OCI-LY3 (cell line): ENCODE measurements at regions not wholly inside any gene's neighbourhood (a gene's known extent, or its start where the extent isn't known, plus 50 kb on each side); places are given as distances from the start of the nearest gene placed in this dataset.

Experiments
- H2AFZ ChIP-seq: fragments of 200-600, 300-600 bp; shearing (Covaris generic); 2 replicates; pipeline ENCODE4 v1.6.0; 2014; ENCODE audit warnings: antibody characterized with exemption, low read depth, low read length
- H3K27ac ChIP-seq: fragments of 200-600, 300-600 bp; sonication (generic); 2 replicates; pipeline ENCODE4 v1.5.1; 2014; ENCODE audit warnings: mild to moderate bottlenecking, low read length, moderate library complexity, mixed read lengths
- H3K27me3 ChIP-seq: fragments of 200-600, 300-600 bp; sonication (generic); 2 replicates; pipeline ENCODE4 v1.6.1; 2014; ENCODE audit warnings: low read depth, low read length, mixed read lengths
- H3K36me3 ChIP-seq: fragments of 200-600, 300-600 bp; sonication (generic); replicated peaks from 2 replicates; pipeline ENCODE3; 2014; ENCODE audit warnings: low read depth, low read length, mixed read lengths
- H3K4me1 ChIP-seq: fragments of 300-600, 200-600 bp; sonication (generic); 2 replicates; pipeline ENCODE4 v1.6.1; 2014; ENCODE audit warnings: low read length, mixed read lengths
- H3K4me2 ChIP-seq: fragments of 200-600, 300-600 bp; sonication (generic); 2 replicates; pipeline ENCODE4 v1.6.1; 2014; ENCODE audit warnings: low read length, mixed read lengths
- H3K4me3 ChIP-seq: fragments of 300-600, 200-600 bp; sonication (generic); 2 replicates; pipeline ENCODE4 v1.5.1; 2014; ENCODE audit warnings: antibody characterized with exemption, mild to moderate bottlenecking, low read length, moderate library complexity
- H3K79me2 ChIP-seq: fragments of 300-600, 200-600 bp; shearing (Covaris generic); 2 replicates; pipeline ENCODE4 v1.6.1; 2014; ENCODE audit warnings: mild to moderate bottlenecking, low read length, mixed read lengths
- H3K9ac ChIP-seq: fragments of 300-600, 200-600 bp; shearing (Covaris generic); 2 replicates; pipeline ENCODE4 v1.6.0; 2014; ENCODE audit warnings: mild to moderate bottlenecking, low read length, moderate library complexity
- H3K9me3 ChIP-seq: fragments of 200-600, 300-600 bp; shearing (Covaris generic); 2 replicates; pipeline ENCODE4 v1.6.1; 2014; ENCODE audit warnings: low read length, mixed read lengths; ENCODE audit not compliant: insufficient read depth
- H4K20me1 ChIP-seq: fragments of 200-600, 300-600 bp; sonication (generic); 2 replicates; pipeline ENCODE4 v1.6.1; 2016; ENCODE audit warnings: low read length, mixed read lengths; ENCODE audit not compliant: insufficient read depth
- EZH2phosphoT487 ChIP-seq: fragments of 200-600 bp; shearing (Covaris generic); IDR thresholded peaks from 2 replicates; pipeline ENCODE4 v1.6.1; 2018; ENCODE audit warnings: antibody characterized with exemption, mixed run types, low read depth
- TF ChIP-seq, protein P1 (sequence below): fragments of 200-600, 300-600 bp; sonication (generic); IDR thresholded peaks from 2 replicates; pipeline ENCODE4 v1.5.1; 2014; ENCODE audit warnings: antibody characterized with exemption, low read length, low read depth

GRCh38 chr6:56311533-56312448, 64.4 kb upstream of the COL21A1 start:
- H3K4me3 ChIP-seq: no peak overlapping the region
- no peaks in the 10 kb centered on the region for H3K36me3 ChIP-seq
- TF ChIP-seq, protein P1, sequence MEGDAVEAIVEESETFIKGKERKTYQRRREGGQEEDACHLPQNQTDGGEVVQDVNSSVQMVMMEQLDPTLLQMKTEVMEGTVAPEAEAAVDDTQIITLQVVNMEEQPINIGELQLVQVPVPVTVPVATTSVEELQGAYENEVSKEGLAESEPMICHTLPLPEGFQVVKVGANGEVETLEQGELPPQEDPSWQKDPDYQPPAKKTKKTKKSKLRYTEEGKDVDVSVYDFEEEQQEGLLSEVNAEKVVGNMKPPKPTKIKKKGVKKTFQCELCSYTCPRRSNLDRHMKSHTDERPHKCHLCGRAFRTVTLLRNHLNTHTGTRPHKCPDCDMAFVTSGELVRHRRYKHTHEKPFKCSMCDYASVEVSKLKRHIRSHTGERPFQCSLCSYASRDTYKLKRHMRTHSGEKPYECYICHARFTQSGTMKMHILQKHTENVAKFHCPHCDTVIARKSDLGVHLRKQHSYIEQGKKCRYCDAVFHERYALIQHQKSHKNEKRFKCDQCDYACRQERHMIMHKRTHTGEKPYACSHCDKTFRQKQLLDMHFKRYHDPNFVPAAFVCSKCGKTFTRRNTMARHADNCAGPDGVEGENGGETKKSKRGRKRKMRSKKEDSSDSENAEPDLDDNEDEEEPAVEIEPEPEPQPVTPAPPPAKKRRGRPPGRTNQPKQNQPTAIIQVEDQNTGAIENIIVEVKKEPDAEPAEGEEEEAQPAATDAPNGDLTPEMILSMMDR: no peak
- TF ChIP-seq EZH2phosphoT487: no peak
- H3K79me2 ChIP-seq: no peaks in the 10 kb centered on the region
- no peak overlapping the region for H3K9ac ChIP-seq
- no peaks in the 10 kb centered on the region for H3K27me3 ChIP-seq
- H2AFZ ChIP-seq: no peak overlapping the region
- no peak overlapping the region for H3K27ac ChIP-seq
- H3K4me1 ChIP-seq: peaks cover 4% of the 10 kb centered on the region; the same call in 1 of the 2 replicates
- H3K9me3 ChIP-seq: no peaks in the 10 kb centered on the region
- H3K4me2 ChIP-seq: no peak overlapping the region
- H4K20me1 ChIP-seq: no peaks in the 10 kb centered on the region

DNA sequence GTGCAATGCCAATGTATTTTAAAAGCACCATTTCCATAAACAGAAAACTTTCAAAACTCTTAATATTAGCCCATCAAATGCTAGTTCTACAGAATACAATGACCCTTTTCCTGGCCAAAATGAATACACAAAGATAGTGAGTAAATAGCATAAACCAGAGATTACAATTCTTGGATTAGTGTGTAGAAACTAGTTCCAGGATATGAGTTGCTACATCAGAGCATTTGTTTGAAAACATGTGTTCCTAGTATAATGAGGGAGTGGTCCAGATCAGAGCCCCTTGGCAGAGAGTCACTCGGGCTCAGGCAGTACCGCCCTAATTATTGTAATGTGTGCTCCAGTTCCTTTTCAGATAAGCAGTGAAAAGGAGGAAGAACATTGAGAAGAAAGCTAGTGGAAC, 63.7 kb upstream of the COL21A1 start:
- no peak overlapping the region for H3K4me2 ChIP-seq
- no peaks in the 10 kb centered on the region for H3K36me3 ChIP-seq
- H3K27me3 ChIP-seq: no peaks in the 10 kb centered on the region
- no peaks in the 10 kb centered on the region for H4K20me1 ChIP-seq
- H2AFZ ChIP-seq: no peak overlapping the region
- no peaks in the 10 kb centered on the region for H3K79me2 ChIP-seq
- peaks cover 4% of the 10 kb centered on the region; the same call in 1 of the 2 replicates for H3K4me1 ChIP-seq
- no peak for TF ChIP-seq EZH2phosphoT487
- TF ChIP-seq, protein P1: no peak
- H3K9ac ChIP-seq: no peak overlapping the region
- H3K9me3 ChIP-seq: no peaks in the 10 kb centered on the region
- H3K27ac ChIP-seq: no peak overlapping the region
- no peak overlapping the region for H3K4me3 ChIP-seq

DNA sequence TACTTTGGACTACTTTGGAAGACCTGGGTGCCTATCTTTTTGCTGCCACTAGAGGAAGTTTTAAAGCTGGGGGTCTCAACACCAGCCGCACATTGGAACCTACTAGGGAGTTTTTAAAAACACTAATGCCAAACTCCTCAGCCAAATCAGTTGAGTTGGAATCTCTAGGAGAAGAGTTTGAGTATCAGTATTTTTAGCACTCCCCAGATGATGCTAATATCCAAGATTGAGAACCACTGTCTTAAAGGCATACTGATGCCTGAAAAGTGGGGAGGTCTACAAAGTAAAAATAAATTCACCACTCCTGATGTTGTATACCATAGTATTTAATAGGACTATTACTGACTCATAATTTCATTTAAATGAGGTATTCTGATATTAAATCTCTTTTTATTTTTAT, 62.9 kb upstream of the COL21A1 start:
- H4K20me1 ChIP-seq: no peaks in the 10 kb centered on the region
- H3K36me3 ChIP-seq: no peaks in the 10 kb centered on the region
- no peaks in the 10 kb centered on the region for H3K27me3 ChIP-seq
- no peaks in the 10 kb centered on the region for H3K79me2 ChIP-seq
- H2AFZ ChIP-seq: no peak overlapping the region
- no peak for TF ChIP-seq EZH2phosphoT487
- H3K4me3 ChIP-seq: no peak overlapping the region
- no peak overlapping the region for H3K9ac ChIP-seq
- H3K4me2 ChIP-seq: no peak overlapping the region
- peaks cover 4% of the 10 kb centered on the region; the same call in 1 of the 2 replicates for H3K4me1 ChIP-seq
- H3K27ac ChIP-seq: no peak overlapping the region
- H3K9me3 ChIP-seq: no peaks in the 10 kb centered on the region

GRCh38 chr6:56299916-56300315, 52.5 kb upstream of the COL21A1 start:
- H3K79me2 ChIP-seq: no peaks in the 10 kb centered on the region
- no peaks in the 10 kb centered on the region for H3K9me3 ChIP-seq
- H3K9ac ChIP-seq: no peak overlapping the region
- H3K27me3 ChIP-seq: no peaks in the 10 kb centered on the region
- no peak overlapping the region for H3K4me2 ChIP-seq
- H3K36me3 ChIP-seq: no peaks in the 10 kb centered on the region
- H3K4me1 ChIP-seq: no peaks in the 10 kb centered on the region
- no peaks in the 10 kb centered on the region for H4K20me1 ChIP-seq
- H3K4me3 ChIP-seq: no peak overlapping the region
- H2AFZ ChIP-seq: no peak overlapping the region
- no peak for TF ChIP-seq EZH2phosphoT487
- TF ChIP-seq, protein P1: no peak
- no peak overlapping the region for H3K27ac ChIP-seq
